ENCODE measurements at regions not wholly inside any gene's neighbourhood (a gene's known extent, or its start where the extent isn't known, plus 50 kb on each side); places are given as distances from the start of the nearest gene placed in this dataset.

DNA sequence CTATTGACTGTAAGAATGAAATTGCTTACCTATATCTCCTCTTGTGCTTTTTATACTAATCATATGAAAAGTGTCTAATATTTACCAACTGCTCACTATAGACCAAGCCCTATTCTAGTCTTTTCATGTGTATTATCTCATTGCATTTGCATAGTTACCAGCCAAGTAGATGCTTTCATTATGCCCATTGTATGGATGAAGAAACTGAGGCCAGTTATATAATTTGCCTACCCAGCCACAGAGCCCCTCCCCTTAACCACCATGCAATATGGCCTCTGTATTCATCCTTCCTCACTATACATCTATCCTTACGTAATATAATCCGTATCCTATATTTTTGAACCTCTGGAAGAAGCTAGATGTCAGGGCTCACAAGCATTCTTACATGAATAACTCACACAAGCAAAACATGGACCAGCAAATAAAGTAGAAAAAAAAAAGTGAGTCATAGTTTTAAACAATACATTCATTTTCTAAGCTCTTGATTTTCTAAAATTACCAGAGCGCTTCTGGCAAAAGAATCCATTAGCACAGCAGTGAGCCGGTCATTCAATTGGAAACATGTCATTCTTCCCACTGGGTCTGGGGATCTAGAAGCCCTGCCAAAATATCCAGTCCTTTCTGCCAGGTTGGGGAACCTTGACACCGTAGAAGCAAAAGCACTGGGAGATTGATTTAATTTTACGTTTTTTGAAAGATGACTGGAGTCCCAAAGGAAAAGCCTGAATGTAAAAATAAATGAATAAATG is 80.0 kb downstream of the C11orf91 start:
- TF ChIP-seq EZH2 (IDR thresholded peaks at IDR 0.05; ENCODE audit: insufficient read depth, poor library complexity, severe bottlenecking) (no peak), EZH2phosphoT487 (IDR thresholded peaks at IDR 0.05; ENCODE audit: insufficient read depth, low read depth) (no peak)

Measured in GM23248 (cell line).